ENCODE measurements at regions not wholly inside any gene's neighbourhood (a gene's known extent, or its start where the extent isn't known, plus 50 kb on each side); places are given as distances from the start of the nearest gene placed in this dataset.

GRCh38 chr16:6018848-6019489 lies 921.4 kb upstream of the EEF2KMT start:
- DNase-seq (ENCODE audit: low read depth, low spot score) = no peak

GRCh38 chr16:6016530-6017184 lies 919.1 kb upstream of the EEF2KMT start:
- DNase-seq (ENCODE audit: low read depth, low spot score) = no peak

GRCh38 chr16:6012716-6013115 lies 915.1 kb upstream of the EEF2KMT start:
- no peak for DNase-seq (ENCODE audit: low read depth, low spot score)

DNA sequence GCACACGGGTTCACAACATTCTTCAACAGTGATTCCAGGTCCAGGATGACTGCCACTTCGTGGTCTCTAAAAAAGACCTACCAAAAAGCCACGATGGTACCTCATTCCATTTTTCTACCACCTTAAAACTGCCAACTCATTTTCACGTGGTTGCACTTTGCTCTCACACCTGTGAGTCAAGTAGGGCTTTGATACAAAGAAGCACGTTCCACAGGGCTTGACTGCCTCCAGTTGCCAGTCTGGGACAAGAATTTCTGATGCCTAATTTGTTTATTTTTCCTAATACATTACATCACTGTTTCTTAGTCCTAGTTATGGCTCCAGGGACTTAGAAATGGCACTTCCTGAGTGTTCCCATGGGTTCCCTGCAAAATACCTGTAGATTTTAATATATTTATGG lies 911.6 kb upstream of the EEF2KMT start:
- DNase-seq (ENCODE audit: low read depth, low spot score) = no peak

DNA sequence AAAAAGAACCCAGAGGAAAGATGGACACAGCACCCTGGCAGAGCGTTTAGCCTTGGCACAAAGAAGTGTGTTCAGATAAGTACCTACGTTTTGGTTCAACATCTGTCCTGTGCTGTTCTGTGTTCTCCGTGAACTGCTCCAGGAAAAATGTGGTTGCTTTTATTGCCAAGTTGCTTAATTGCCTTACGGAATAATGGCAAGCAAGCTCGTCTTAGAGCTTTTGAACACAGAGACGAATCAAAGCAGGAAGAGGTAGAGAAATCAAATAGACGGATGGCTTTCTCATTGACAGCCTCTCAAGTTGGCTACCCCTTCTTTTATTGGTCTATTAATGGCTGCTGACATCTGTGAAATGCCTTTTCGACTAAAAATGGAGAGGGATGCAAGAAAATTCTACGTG lies 911.1 kb upstream of the EEF2KMT start:
- DNase-seq (ENCODE audit: low read depth, low spot score) = no peak

- DNase-seq (ENCODE audit: low read depth, low spot score) = no peak
Observed at GRCh38 chr16:5993356-5993755, 895.8 kb upstream of the EEF2KMT start.

- DNase-seq (ENCODE audit: low read depth, low spot score) = no peak
Observed at GRCh38 chr16:5982979-5983378, 885.4 kb upstream of the EEF2KMT start.

DNA sequence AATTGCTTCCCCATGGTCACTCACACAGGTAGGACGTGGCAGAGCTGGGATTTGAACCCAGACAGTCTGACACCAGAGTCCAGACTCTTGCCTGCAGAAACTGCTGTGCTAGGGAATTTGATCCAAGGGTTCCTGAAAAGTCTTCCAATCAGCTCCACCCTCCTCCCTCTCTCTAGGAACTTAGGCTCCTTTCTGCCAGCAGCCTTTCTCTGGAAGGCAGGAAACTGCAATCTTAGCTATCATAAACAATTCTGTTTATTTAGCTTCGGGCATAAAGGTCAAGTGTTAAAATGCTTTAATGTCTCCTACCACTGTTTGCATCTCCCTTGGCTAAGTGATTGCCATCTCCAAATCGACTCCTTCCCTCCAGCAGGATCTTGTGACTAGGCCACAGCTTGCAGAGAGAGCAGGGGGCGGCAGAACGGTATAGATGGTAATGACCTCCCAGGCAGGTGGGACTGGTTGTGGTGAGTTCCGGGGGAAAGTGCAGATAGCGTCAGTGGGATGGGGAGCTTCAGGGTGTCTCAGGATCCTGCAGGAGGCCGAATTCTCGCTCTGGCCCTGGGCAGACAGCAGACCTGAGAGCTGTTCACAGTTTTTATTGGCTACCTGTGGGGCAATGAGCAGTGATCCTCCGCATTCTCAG lies 882.4 kb upstream of the EEF2KMT start:
- DNase-seq (ENCODE audit: low read depth, low spot score) = no peak

DNA sequence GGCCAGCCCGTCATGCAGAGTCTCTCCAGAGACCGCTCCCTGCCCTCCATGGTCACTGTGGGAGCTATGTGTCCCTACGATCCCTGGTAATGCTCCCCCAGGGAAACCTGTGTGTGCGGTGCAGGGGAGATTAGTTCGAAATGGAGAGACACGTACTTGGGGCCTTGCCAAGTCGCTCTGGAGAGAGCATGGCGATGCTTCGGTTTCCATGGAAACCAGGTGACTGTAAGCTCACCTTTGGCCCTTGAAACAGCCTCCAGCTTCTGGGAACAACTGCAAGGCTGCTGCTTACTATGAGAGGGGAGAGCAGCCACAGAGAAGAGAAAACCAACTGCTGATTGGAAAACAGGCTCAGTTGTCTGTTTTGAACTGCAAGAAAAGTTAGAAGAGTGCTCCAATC lies 879.7 kb upstream of the EEF2KMT start:
- no peak for DNase-seq (ENCODE audit: low read depth, low spot score)

- no peak for DNase-seq (ENCODE audit: low read depth, low spot score)
Observed at GRCh38 chr16:5972747-5973146, 875.2 kb upstream of the EEF2KMT start.

GRCh38 chr16:5971924-5972323 lies 874.3 kb upstream of the EEF2KMT start:
- DNase-seq (ENCODE audit: low read depth, low spot score) = no peak

DNA sequence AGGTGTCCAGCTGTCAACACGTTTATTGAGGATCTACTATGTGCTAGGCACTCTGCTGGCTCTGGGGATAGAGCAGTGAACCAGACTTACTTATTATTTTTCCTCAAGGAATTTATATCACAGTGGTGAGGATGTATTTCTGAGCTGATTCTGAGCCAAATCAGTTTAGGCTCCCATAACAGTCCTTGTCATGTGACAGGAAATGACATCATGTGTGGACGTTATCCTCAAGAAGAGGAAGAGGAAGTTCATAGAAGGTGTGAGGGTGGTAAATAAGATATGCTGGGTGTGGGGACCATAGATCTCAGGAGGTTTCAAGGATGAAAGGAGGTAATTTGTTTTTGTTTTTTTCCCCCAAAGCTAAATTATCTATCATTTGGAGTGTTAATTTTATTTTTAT lies 873.5 kb upstream of the EEF2KMT start:
- DNase-seq (ENCODE audit: low read depth, low spot score) = no peak

- DNase-seq (ENCODE audit: low read depth, low spot score) = no peak
Observed at GRCh38 chr16:5966004-5966403, 868.4 kb upstream of the EEF2KMT start.

- no peak for DNase-seq (ENCODE audit: low read depth, low spot score)
Observed at GRCh38 chr16:5965321-5965720, 867.7 kb upstream of the EEF2KMT start.

DNA sequence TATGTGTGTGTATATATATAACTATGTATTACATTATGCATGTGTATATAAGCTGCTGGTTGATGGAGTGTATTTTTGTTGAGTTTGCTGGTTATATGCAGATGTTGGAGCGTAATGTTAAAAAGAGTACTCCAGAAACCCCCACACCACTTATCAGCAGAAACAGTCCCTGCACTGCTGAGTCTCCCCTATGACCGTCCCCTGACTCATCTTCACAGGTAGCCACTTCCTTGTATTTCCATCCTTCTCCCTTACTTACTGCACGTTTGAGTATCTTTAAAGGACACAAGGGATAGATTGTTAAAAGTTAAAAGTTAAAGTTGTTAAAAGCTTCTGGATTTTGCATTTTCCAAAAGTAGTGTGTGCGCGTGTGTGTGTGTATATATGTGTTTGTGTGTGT lies 853.9 kb upstream of the EEF2KMT start:
- no peak for DNase-seq (ENCODE audit: low read depth, low spot score)

DNA sequence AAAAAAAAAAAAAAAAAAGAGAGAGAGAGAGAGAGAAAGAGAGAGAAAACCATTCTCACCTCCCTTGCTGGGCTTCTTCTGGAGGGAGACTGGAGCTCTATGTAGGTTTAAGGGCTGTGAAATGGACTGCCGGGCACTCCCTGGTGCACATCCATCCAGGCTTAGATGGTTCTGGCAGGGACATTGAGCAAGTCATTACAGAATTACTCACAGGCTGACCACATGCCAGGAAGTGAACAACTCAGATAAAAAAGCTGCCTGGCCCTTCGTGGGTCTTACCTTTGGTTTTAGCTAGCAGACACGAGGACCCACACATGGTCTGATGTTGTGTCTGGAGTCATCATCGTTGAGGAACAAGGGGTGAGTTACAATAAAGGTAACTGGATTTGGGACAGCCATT lies 847.4 kb upstream of the EEF2KMT start:
- no peak for DNase-seq (ENCODE audit: low read depth, low spot score)

DNA sequence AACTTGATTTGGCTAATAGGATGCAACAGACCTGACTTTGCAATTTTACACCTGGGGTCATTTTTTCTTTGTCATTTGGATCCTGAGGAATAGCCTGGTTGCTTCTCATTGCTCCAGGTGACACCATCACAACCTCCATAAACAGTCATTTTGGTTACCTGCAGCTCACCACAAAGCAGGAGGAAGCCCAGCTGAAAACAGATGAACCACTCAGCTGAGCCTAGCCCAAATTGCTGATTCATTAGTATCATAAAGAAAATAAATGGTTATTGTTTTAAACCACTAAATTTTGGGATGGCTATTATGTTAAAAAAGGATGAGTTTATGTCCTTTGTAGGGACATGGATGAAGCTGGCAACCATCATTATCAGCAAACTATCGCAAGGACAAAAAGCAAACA lies 841.0 kb upstream of the EEF2KMT start:
- no peak for DNase-seq (ENCODE audit: low read depth, low spot score)

DNA sequence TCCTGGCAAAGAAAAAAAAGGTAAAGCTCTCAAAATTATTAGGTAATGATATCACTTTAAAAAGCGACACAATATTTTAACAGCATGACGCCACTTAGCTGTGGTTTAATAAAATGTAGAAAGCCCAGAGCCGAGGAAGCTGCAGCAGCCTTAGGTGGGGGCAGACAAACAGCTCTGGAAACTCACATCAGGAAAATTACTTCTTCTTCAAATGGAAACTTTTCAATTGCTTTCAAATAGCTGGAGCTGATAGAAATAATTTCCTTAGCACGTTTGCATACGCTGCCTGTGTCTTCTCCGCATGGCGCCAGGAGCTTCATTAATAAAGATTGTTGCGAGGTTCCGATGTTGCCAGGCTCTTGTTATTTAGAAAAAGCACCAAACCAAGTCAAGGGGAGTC lies 835.3 kb upstream of the EEF2KMT start:
- DNase-seq (ENCODE audit: low read depth, low spot score) = no peak

GRCh38 chr16:5928476-5929065 lies 831.0 kb upstream of the EEF2KMT start:
- DNase-seq (ENCODE audit: low read depth, low spot score) = no peak

GRCh38 chr16:5925850-5926249 lies 828.3 kb upstream of the EEF2KMT start:
- DNase-seq (ENCODE audit: low read depth, low spot score) = no peak

DNA sequence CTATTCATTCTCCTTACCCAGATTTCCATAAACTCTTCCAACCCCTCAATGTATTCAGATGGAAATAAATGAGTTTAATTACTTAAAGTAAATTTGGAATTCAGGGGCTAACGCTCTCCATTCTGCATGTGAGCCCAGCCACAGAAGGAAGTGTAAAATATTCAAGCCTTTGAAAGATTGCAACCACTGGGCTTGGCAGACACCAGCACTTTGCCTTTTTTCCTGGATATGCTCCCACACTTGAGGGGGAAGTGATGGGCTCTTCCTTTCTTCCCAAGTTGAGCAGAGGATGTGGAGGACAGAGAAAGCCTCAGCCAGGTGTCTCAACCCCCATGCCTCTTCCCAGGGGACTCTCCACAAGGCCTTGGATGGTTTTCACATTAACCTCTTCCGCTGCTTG lies 825.1 kb upstream of the EEF2KMT start:
- no peak for DNase-seq (ENCODE audit: low read depth, low spot score)

DNA sequence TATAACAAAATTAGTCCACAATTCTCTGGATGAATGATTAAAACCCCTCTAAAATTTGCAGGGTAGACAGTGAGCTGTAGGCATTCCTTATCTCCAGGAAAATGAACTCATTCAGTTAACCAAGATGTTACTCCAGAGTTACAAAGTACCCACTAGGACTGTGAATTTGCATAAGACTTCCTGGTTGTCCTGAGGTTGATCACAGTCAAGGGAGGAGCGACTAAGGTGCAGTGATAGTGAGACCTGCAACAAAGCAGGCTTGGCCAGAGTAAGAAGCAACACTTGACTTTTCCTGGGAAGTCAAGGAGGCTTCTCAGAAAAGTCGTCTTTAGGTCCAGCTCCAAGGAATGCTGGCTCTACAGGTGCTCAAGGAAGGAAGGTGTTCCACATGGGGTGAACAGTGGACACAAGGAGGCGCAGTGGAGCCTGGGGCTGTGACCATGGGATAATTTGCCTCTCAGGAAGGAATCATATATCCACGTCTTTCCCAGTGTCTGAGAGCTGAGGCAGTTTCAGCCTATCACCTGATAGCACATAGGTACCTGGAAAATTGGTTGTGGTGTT lies 821.1 kb upstream of the EEF2KMT start:
- no peak for DNase-seq (ENCODE audit: low read depth, low spot score)

All from activated naive CD8-positive, alpha-beta T cell treated with anti-CD3 and anti-CD28 coated beads, Interleukin-2, amount 50 U/mL, for 16 hours (primary cell).